ENCODE measurements at regions not wholly inside any gene's neighbourhood (a gene's known extent, or its start where the extent isn't known, plus 50 kb on each side); places are given as distances from the start of the nearest gene placed in this dataset.

GRCh38 chr7:55641811-55642210 lies 69.5 kb upstream of the VOPP1 start (continued):
- TF ChIP-seq, protein P1, sequence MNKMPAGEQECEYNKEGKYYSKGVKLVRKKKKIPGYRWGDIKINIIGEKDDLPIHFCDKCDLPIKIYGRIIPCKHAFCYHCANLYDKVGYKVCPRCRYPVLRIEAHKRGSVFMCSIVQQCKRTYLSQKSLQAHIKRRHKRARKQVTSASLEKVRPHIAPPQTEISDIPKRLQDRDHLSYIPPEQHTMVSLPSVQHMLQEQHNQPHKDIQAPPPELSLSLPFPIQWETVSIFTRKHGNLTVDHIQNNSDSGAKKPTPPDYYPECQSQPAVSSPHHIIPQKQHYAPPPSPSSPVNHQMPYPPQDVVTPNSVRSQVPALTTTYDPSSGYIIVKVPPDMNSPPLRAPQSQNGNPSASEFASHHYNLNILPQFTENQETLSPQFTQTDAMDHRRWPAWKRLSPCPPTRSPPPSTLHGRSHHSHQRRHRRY (tag by site-specific recombination; IDR thresholded peaks at IDR 0.05) = no peak
- TF ChIP-seq GLIS2 (tag by site-specific recombination; IDR thresholded peaks at IDR 0.05) (no peak), ZNF585B (tag by site-specific recombination; IDR thresholded peaks at IDR 0.05) (no peak), KLF8 (tag by site-specific recombination; IDR thresholded peaks at IDR 0.05) (no peak), ZNF23 (tag by site-specific recombination; IDR thresholded peaks at IDR 0.05; ENCODE audit: borderline replicate concordance) (no peak), GLI2 (tag by site-specific recombination; IDR thresholded peaks at IDR 0.05; ENCODE audit: borderline replicate concordance, low read depth) (no peak), SETDB1 (IDR thresholded peaks at IDR 0.05; ENCODE audit: insufficient read length, low read length) (no peak), ZNF26 (tag by site-specific recombination; IDR thresholded peaks at IDR 0.05) (no peak), IKZF3 (tag by site-specific recombination; IDR thresholded peaks at IDR 0.05) (no peak)

GRCh38 chr7:55641273-55641691 lies 69.0 kb upstream of the VOPP1 start:
- H3K27ac ChIP-seq (ENCODE audit: extremely low read depth, low read depth, low read length) = no peak overlapping the region
- no peak overlapping the region for H3K4me3 ChIP-seq (ENCODE audit: low read depth, low read length)
- no peaks in the 10 kb centered on the region for H3K36me3 ChIP-seq (ENCODE audit: control insufficient read depth in 2 of 2, insufficient read depth in 1 of 2, low read length in 2 of 2)
- ChIA-PET POLR2A (interaction anchor here (1.0 kb wide), 1 partner anchor 323 kb away, joined by 3 read pairs; the partner anchor contains the start of gene NIPSNAP2), CTCF (interaction anchor here (0.5 to 2.5 kb wide), 19 partner anchors 8 to 460 kb away, joined by 3 to 22 read pairs (median 4); partner anchors contain the start of gene PSPH)
- TF ChIP-seq BCL11B (tag by site-specific recombination; IDR thresholded peaks at IDR 0.05; ENCODE audit: low read depth) = no peak
- TF ChIP-seq ZNF184 (tag by site-specific recombination; IDR thresholded peaks at IDR 0.05) = no peak
- peak; percentile 39; the same call in 1 of the 2 replicates for TF ChIP-seq IKZF3 (tag by site-specific recombination; IDR thresholded peaks at IDR 0.05)
- TF ChIP-seq, protein P1 (tag by site-specific recombination; IDR thresholded peaks at IDR 0.05) = no peak
- TF ChIP-seq ZNF155 (tag by site-specific recombination; IDR thresholded peaks at IDR 0.05) = no peak
- TF ChIP-seq CTCF (tag by site-specific recombination; IDR thresholded peaks at IDR 0.05) = peak; percentile 50; the same call in 1 of the 2 replicates
- TF ChIP-seq ZIC2 (tag by site-specific recombination; IDR thresholded peaks at IDR 0.05) = no peak
- peak; percentile 91 for TF ChIP-seq ZNF654 (tag by site-specific recombination; IDR thresholded peaks at IDR 0.05; ENCODE audit: low read depth)
- H3K9me3 ChIP-seq (ENCODE audit: control insufficient read depth, insufficient read depth, low read depth, low read length) = no peaks in the 10 kb centered on the region
- no peaks in the 10 kb centered on the region for H3K4me1 ChIP-seq (ENCODE audit: control insufficient read depth, insufficient read depth, low read length)

DNA sequence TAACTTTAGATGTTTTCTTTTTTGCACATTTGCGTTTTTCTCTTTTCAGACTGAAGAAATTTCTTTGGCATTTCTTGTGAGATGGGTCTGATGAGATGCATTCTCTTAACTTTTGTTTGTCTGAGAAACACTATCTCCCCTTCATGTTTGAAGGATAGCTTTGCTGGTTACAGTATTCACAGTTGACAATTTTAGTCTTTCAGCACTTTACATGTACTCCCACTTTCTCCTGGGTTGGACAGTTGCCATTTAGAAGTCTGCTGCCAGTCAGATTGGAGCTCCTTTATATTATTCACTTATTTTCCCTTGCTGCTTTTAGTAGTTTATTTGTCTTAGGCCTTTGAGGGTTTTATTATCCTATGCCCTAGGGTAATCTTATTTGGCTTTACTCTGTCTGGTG lies 67.3 kb upstream of the VOPP1 start:
- ChIA-PET CTCF (interaction anchor here (0.6 to 2.5 kb wide), 6 partner anchors 11 to 453 kb away, joined by 3 to 22 read pairs (median 4); partner anchors contain the start of gene PHKG1), POLR2A (no interaction called here)
- Histone ChIP-seq H3K27ac (ENCODE audit: extremely low read depth, low read depth, low read length) (no peak overlapping the region), H3K4me3 (ENCODE audit: low read depth, low read length) (no peak overlapping the region), H3K9me3 (ENCODE audit: control insufficient read depth, insufficient read depth, low read depth, low read length) (no peaks in the 10 kb centered on the region), H3K36me3 (ENCODE audit: control insufficient read depth in 2 of 2, insufficient read depth in 1 of 2, low read length in 2 of 2) (no peaks in the 10 kb centered on the region), H3K4me1 (ENCODE audit: control insufficient read depth, insufficient read depth, low read length) (no peaks in the 10 kb centered on the region)
- TF ChIP-seq ZNF24 (tag by site-specific recombination; IDR thresholded peaks at IDR 0.05) (no peak), SETDB1 (IDR thresholded peaks at IDR 0.05; ENCODE audit: insufficient read length, low read length) (peak; percentile 76), ZBTB20 (tag by site-specific recombination; IDR thresholded peaks at IDR 0.05) (no peak)
